ENCODE measurements at regions not wholly inside any gene's neighbourhood (a gene's known extent, or its start where the extent isn't known, plus 50 kb on each side); places are given as distances from the start of the nearest gene placed in this dataset.

DNA sequence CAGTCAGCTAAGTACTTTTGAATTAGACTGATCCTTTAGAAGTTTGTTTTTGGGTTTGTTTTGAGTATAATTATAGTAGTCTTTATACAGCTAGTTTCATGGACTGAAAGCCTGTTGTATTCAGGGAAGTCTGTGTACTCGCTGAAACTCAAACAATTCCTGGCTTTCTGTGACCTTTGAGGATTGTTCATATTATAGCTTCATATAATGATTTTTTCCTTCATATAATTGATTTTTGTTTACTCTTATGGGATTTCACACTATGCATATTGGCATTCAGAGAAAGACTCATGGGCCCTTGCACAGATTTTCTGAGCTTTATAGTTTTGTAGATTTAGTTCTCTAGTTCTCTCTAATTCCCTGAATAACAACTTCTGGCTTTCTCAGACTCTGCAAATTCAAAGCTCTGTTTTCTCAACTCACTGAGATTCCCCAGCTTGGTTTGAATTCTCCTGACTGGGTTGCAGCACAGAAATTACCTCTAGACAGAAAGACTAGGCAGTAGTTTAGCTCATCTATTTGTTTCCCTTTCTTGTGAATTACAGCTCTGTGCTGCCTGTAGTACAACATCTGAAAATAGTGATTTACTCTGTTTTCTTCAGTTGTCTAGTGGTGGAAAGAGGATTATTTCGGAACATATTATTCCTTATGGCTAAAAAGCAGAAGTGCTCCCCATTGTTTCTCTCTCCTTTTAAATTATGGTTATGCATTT, 495.9 kb upstream of the CNTNAP5 start:
- TF ChIP-seq, protein P1, sequence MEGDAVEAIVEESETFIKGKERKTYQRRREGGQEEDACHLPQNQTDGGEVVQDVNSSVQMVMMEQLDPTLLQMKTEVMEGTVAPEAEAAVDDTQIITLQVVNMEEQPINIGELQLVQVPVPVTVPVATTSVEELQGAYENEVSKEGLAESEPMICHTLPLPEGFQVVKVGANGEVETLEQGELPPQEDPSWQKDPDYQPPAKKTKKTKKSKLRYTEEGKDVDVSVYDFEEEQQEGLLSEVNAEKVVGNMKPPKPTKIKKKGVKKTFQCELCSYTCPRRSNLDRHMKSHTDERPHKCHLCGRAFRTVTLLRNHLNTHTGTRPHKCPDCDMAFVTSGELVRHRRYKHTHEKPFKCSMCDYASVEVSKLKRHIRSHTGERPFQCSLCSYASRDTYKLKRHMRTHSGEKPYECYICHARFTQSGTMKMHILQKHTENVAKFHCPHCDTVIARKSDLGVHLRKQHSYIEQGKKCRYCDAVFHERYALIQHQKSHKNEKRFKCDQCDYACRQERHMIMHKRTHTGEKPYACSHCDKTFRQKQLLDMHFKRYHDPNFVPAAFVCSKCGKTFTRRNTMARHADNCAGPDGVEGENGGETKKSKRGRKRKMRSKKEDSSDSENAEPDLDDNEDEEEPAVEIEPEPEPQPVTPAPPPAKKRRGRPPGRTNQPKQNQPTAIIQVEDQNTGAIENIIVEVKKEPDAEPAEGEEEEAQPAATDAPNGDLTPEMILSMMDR (conservative IDR thresholded peaks at IDR 0.05; ENCODE audit: low read depth, low read length) = no peak
- H3K4me3 ChIP-seq (ENCODE audit: low read length) = no peak overlapping the region
- DNase-seq (ENCODE audit: low read depth) = no peak

DNA sequence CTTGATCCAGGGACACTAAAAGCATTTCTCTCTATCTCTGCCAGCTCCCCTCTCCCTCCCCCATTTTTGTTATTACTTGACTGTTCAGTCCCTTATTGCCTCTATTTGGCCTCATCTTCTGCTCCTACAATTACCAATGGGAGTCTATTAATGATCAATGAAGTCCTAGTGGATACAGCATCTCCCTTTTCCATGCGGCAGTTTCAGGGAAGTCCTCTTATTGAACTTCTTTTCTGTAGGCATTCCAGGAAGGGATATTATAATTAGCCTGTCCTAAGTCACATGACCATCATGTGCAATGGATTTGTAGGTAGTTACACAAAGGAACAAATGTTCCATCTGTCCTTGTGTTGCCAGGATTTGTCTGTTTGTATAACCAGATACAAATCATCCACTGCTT, 495.1 kb upstream of the CNTNAP5 start:
- no peak overlapping the region for H3K4me3 ChIP-seq (ENCODE audit: low read length)
- TF ChIP-seq, protein P1 (conservative IDR thresholded peaks at IDR 0.05; ENCODE audit: low read depth, low read length) = no peak
- no peak for DNase-seq (ENCODE audit: low read depth)

DNA sequence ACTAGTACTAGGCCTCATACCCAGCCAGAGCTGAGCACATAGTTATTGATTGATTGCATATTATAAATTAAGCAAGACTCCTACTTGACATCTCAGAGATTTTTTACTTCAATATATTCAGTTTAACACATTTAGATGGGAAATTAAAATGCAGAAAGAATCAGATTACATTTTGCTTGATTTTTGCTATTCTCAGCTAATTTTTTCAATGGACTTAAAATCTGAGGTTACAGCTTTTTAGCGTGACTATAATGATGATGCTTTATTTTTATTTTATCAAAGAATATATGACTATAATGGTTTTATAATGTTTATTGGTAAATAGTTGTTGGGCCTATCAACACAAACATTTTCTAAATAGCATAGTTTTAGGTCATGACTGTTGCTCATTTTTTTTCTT, 493.0 kb upstream of the CNTNAP5 start:
- TF ChIP-seq, protein P1 (conservative IDR thresholded peaks at IDR 0.05; ENCODE audit: low read depth, low read length) = no peak
- no peak overlapping the region for H3K4me3 ChIP-seq (ENCODE audit: low read length)
- no peak for DNase-seq (ENCODE audit: low read depth)

DNA sequence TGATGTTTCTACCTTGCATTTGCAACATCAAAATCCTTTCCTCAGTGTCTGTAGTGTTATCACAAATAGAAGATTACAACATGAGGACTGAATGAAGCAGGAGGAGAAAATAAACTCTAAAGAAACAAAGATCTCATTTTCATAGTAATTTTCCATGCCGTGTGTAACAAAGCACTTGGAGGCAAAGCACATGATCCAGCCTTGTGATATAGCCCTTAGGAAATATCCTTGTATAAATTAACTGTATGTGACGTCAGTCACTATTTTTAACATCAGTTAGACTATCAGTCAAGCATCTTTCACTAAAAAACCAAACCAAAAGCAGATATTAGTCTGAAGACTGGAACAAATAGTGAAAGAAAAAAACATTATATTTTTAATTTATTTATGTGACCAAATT, 492.1 kb upstream of the CNTNAP5 start:
- TF ChIP-seq, protein P1 (conservative IDR thresholded peaks at IDR 0.05; ENCODE audit: low read depth, low read length) = no peak
- DNase-seq (ENCODE audit: low read depth) = no peak
- H3K4me3 ChIP-seq (ENCODE audit: low read length) = no peak overlapping the region

DNA sequence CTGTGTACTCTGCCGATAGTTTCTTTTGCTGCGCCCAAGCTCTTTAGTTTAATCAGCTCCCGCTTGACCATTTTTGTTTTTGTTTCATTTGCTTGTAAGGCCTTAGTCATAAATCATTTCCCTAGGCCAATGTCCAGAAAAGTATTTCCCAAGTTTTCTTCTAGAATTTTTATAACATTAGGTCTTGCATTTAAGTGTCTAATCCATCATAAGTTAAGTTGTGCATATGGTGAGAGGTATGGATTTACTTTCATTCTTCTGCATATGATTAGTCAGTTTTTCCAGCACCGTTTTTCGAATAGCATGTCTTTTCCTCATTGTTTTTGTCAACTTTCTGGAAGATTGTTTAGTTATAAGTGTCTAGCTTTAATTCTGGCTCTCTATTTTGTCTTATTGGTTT, 484.8 kb upstream of the CNTNAP5 start:
- DNase-seq (ENCODE audit: low read depth) = no peak
- no peak overlapping the region for H3K4me3 ChIP-seq (ENCODE audit: low read length)
- TF ChIP-seq, protein P1 (conservative IDR thresholded peaks at IDR 0.05; ENCODE audit: low read depth, low read length) = no peak

DNA sequence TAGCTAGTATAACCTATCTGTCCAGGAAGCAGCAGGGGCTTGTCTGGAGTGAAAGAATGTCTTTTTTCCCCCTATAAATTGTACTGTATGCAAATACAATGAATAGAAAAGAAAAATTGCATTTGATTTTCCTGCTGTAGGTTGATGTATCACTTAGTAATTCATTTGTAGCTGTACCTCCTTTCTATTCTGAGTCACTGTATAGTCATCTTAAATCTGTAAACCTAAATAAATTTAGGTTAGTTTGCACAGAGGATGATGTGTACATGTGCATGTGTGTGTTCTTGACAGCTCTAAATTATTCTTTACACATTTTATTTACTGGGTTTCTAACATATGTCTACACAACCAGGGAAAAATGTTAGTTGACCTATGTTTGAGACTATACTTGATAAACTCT, 478.7 kb upstream of the CNTNAP5 start:
- H3K4me3 ChIP-seq (ENCODE audit: low read length) = no peak overlapping the region
- TF ChIP-seq, protein P1 (conservative IDR thresholded peaks at IDR 0.05; ENCODE audit: low read depth, low read length) = no peak
- DNase-seq (ENCODE audit: low read depth) = no peak

DNA sequence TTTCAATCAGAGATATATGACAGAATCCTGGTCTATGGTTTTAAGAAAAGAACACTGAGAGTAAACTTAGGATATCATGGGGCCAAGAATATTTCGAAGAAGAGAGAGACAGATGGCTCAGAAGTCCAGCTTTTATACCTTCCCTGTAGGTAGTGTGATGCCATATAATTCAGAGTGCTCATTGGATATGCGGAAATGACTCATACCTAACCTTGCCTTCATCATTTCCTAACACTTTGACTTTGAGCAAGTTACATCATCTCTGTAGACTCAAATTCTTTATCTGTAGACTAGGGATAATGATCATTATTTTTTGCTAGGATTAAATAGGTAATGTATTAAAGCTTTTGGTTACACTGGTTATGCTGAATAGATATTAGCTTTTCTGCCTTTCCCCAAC, 461.6 kb upstream of the CNTNAP5 start:
- DNase-seq (ENCODE audit: low read depth) = no peak
- no peak overlapping the region for H3K4me3 ChIP-seq (ENCODE audit: low read length)
- TF ChIP-seq, protein P1 (conservative IDR thresholded peaks at IDR 0.05; ENCODE audit: low read depth, low read length) = no peak
